Epithelial cell of prostate (primary cell): ENCODE measurements at regions not wholly inside any gene's neighbourhood (a gene's known extent, or its start where the extent isn't known, plus 50 kb on each side); places are given as distances from the start of the nearest gene placed in this dataset.
"Not testable (repeated sequence)": the region's sequence is repeated elsewhere in the genome, so short reads cannot be mapped to it uniquely, and the experiment has no call there.

ENCODE experiments used
- DNase-seq: peaks from one replicate; pipeline ENCODE4 v3.0.0-alpha.2; 2011; ENCODE audit warnings: low read depth, low spot score
- H3K27ac ChIP-seq: fragments of 450-650 bp; 2 replicates; pipeline ENCODE4 v1.5.1; 2017; ENCODE audit warnings: mild to moderate bottlenecking

DNA sequence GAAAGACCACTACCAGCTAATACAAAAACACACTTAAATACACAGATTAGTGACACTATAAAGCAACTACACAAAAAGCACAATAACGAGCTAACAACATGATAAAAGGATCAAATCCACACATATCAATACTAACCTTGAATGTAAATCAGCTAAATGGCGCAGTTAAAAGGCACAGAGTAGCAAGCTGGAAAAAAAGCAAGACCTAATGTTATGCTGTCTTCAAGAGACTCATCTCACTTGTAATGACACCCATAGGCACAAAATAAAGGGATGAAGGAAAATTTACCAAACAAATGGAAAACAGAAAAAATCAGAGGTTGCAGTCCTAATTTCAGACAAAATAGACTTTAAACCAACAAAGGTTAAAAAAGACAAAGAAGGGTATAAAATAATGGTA is 86.3 kb downstream of the NUS1 start:
- H3K27ac ChIP-seq, result no peak overlapping the region
- DNase-seq, result no peak

DNA sequence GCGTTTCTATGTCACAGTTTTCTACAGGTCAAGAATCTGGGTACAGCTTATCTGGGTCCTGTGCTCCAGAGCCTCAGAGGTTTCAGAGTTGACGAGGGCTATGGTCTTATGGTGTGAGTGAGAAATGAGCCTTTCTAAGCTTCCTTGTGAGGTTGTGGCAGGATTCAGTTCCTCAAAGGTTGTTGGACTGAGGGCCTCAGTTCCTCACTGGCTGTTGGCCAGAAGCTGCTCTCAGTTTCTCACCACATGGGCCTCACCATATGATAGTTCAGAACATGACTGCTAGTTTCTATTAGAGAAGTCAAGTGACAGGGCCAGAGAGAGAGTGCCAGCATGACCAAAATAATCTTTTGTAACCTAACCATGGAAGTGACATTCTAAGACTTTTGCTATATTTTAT is 96.1 kb downstream of the NUS1 start:
- DNase-seq, result no peak

DNA sequence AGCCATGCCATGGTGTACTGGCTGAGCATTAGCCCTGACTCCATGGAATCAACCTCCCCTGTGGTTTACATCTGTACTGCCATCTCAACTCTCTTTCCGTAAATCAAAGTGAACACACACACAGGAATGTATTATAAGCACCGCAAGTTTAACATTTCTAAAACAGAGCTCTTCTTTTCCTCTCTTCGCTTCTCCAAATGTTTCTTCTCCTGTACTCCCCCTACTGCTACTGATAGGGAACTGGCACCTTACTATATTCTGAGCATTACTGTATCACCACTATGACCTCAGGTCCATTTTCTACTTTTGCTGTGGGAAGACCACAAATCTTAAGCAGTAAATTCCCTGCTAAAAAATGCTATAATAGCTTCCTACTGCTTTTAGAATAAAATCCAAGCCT is 101.2 kb downstream of the NUS1 start:
- H3K27ac ChIP-seq, result no peak overlapping the region
- no peak for DNase-seq

More for the DNA sequence above, 96.1 kb downstream of the NUS1 start:
- no peak overlapping the region for H3K27ac ChIP-seq

DNA sequence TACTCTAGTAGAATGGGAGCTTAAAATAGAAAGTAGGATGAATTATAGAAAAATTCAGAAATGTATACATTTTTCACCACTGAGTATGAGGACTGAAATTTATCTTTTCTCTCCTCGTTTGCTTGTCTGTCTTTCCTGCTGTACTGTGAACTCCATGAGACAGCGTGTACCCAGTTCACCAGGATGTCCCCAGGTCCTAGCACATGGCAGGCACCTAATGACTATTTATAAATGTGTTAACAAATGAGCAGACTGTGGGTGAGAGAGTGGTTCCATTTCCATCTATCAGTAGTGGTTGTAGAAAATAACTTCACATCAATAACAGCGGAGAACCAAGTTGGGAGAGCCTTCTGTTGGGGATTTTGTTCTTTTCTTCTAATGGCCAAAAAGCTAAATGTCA is 106.3 kb downstream of the NUS1 start:
- no peak overlapping the region for H3K27ac ChIP-seq
- no peak for DNase-seq

DNA sequence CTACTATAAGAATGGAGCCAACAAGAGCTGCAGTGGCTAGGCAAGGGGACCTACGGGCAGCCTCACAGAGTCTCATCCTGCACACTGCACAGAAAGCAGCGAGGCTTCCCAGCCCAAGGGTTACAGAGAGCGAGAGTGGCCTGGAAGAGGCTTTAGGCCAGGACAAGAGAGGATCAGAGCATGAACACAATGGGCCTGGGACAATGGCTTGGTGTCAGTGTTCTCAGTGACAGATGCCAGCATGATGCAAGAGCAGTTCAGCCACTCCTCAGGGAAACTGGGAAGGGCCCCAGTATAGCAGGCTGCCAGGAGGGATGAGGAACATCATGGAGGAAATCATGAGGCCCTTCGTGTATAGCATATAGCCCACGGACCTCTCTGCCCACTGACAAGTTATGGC is 108.0 kb downstream of the NUS1 start:
- H3K27ac ChIP-seq, result no peak overlapping the region
- no peak for DNase-seq

DNA sequence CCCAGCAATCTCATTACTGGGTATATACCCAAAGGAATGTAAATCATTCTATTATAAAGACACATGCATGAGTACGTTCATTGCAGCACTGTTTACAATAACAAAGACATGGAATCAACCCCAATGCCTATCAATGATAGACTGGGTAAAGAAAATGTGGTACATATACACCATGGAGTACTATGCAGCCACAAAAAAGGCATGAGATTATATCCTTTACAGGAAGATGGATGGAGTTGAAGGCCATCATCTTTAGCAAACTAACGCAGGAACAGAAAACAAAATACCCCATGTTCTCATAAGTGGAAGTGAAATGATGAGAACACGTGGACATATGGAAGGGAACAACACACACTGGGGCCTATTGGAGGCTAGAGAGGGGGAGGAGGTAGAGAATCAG is 115.7 kb downstream of the NUS1 start:
- no peak overlapping the region for H3K27ac ChIP-seq
- DNase-seq, result no peak

DNA sequence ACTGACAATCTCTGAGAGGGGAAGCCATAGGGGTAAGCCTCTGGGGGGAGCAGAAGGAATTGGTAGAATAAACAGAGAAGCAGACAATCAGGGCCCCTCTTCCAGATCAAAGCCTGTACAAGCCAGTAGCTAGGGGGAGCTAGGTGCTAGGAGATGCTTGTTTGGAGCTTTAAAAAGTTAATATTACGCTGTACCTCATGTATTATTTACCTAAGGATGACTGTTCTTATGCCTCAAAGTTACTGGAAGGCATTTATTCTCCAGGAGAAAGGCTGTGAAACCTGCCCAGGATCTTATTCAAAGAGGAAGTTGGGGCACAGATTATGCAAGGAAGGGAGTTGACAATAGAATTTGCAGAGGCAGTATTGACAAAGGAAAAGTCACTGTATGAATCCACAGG is 111.8 kb upstream of the SLC35F1 start:
- H3K27ac ChIP-seq, result no peak overlapping the region
- DNase-seq, result peak; percentile 41

DNA sequence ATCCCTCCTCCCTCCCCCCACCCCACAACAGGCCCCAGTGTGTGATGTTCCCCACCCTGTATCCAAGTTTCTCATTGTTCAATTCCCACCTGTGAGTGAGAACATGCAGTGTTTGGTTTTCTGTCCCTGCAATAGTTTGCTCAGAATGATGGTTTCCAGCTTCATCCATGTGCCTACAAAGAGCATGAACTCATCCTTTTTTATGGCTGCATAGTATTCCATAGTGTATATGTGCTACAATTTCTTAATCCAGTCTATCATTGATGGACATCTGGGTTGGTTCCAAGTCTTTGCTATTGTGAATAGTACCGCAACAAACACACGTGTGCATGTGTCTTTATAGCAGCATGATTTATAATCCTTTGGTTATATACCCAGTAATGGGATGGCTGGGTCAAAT is 108.2 kb upstream of the SLC35F1 start:
- DNase-seq, H3K27ac ChIP-seq: not testable (repeated sequence)

DNA sequence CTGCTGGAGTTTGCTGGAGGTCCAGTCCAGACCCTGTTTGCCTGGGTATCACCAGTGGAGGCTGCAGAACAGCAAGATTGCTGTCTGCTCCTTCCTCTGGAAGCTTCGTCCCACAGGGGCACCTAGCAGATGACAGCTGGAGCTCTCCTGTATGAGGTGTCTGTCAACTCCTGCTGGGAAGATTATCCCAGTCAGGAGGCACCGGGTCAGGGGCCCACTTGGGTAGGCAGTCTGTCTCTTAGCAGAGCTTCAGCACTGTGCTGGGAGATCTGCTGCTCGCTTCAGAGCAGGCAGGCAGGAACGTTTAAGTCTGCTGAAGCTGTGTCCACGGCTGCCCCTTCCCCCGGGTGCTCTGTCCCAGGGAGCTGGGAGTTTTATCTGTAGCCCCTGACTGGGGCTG is 96.8 kb upstream of the SLC35F1 start:
- no peak overlapping the region for H3K27ac ChIP-seq
- no peak for DNase-seq

DNA sequence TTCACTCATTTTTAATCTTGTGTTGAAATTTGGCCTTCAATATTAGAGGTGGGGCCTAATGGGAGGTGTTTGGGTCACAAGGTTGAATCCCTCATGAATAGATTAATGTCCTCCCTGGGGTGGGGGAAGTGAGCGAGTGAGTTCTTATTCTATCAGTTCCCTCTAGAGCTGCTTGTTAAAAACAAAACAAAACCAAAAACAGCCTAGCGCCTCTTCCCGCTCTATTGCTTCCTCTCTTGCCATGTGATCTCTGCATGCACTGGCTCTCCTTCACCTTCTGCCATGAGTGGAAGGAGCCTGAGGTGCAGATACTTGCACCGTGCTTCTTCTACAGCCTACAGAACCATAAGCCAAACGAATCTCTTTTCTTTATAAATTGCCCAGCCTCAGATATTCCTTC is 89.6 kb upstream of the SLC35F1 start:
- DNase-seq, result no peak
- no peak overlapping the region for H3K27ac ChIP-seq

DNA sequence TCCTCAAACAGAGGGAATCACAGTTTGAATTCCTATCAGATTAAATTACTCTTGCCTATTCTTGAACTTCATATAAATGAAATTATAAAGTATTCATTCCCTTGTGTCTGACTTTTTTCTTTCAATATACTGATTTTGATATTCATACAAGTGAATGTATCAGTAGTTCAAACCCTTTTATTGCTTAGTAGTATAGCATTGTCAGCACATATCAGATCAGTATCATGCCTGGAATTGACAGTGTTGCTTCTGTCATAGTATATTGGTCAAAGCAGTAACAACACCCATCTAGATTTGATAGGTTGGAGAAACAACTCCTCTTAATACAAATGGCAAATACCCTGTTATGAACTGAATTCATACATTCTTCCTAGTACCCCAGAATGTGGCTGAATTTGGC is 89.1 kb upstream of the SLC35F1 start:
- no peak overlapping the region for H3K27ac ChIP-seq
- no peak for DNase-seq

DNA sequence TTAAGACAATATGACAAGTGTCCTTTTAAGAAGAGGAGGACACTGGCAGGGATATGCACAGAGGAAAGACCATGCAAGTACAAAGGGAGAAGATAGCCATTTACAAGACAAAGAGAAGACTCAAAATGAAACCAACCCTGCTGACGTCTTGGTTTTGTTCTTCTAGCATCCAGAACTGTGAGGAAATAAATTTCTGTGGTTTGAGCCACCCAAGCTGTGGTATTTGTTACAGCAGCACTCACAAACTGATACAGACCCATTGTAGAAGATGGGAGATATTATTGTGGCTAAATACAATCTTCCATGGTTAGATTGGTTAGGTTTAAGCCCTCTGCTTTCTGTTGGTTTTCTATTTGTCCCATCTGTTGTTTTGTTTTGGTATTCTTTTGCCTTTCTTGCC is 88.6 kb upstream of the SLC35F1 start:
- H3K27ac ChIP-seq, result no peak overlapping the region
- no peak for DNase-seq

DNA sequence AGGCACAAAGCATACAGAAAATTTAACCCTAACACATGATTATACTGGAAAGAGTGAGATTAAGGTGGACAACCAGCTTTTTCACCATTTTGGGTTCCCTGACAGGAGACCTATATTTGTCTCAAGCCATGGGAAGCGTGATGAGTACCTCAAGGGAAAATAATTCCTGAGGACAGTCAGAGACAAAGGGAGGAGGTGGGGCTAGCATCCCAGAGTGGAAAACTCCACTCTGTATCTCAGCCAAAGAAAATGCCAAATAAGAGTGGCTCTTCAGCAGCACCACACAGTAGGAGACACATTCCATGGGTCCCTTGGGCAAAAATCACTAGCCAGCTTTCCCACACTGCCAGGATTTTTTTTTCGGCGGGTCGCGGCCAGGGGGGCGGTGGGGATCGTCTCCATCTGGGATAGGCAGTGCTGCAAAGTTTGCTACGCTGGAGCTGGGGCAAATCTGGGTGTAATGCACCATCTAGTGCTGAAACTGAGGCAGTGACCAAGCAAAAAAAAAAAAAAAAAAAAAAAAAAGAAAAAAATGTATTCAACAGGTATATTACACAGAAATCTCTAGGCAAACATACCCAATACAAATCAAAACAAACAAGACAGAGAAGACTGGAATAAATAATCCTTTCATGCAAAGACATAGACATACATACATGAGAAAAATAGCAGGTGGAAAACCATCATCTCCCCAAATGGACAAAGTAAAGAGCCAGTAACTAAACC is 77.3 kb upstream of the SLC35F1 start:
- H3K27ac ChIP-seq, result no peak overlapping the region
- DNase-seq, result no peak

DNA sequence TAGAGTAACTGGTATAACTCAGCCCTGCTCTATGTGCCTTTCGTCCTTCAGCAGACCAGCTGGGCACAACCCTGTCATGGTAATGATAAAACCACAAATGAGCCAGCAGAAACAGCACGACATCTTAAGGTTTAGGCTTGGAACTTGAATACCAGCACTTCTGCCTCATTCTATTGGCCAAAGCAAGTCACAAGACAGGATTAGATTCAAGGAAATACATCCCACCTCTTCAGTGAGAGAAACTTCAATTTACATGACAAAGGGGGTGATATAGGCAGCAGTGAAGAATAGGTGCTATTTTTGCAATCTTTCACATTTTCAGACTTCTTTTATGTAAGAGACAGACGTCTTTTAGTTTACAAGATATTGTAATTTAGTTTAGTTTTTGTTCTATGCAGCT is 69.8 kb upstream of the SLC35F1 start:
- no peak for DNase-seq

DNA sequence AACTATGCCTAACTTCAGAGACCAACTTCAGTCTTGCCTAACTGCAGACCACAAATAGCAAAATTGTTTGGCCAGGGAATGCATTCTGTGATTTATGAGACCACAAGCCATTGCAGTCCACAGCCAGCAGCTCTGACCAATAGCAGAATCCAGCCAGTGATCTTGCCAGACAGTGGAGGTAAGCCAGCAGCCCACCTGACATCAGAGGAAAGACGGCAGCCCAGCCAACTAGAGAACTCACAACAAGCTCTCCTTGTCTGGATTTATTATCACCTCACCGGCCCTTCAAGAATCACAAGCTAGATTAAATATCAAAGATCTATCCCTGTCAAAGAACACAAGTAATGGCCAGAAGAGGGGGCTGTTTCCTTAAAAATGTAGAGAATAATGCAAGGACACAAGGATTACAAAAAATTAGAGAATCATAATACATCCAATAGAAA is 66.5 kb upstream of the SLC35F1 start:
- H3K27ac ChIP-seq, result no peak overlapping the region
- no peak for DNase-seq

More for the DNA sequence above, 69.8 kb upstream of the SLC35F1 start:
- no peak overlapping the region for H3K27ac ChIP-seq

DNA sequence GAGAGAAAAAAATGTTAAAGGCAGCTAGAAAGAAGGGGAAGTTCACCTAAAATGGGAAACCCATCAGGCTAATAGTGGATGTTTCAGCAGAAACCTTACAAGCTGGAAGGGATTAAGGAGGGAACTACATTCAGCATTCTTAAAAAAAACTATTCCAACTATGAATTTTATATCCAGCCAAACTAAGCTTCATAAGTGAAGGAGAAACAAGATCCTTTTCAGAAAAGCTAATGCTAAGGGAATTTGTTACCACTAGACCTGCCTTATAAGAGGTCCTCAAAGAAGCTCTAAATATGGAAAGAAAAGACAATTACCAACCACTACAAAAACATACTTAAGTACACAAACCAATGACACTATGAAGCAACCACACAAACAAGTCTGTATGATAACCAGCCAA is 59.2 kb upstream of the SLC35F1 start:
- H3K27ac ChIP-seq, result no peak overlapping the region
- DNase-seq, result no peak

DNA sequence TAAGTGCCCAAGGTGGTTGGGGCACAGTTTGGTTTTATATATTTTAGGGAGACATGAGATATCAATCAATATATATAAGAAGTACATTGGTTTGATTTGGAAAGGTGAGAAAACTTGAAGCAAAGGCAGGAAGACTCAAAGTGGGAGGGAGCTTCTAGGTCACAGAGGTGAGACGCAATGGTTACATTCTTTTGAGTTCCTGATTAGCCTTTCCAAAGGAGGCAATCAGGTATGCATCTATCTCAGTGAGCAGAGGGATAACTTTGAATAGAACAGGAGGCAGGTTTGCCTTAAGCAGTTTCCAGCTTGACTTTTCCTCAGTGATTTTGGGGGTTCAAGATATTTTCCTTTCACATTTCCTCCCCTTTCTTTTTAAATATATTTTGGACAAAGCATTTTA is 58.0 kb upstream of the SLC35F1 start:
- no peak for DNase-seq
- no peak overlapping the region for H3K27ac ChIP-seq
